Transverse colon (tissue), 4 donors: ENCODE measurements at regions not wholly inside any gene's neighbourhood (a gene's known extent, or its start where the extent isn't known, plus 50 kb on each side); places are given as distances from the start of the nearest gene placed in this dataset.

ENCODE experiments used
- DNase-seq: peaks from one replicate; pipeline ENCODE4 v3.0.0-alpha.2; 2019
- H3K27ac ChIP-seq, 4 donors: fragments of 200-600 bp; sonication (generic); 2 replicates each; pipeline ENCODE4 v1.5.1; 2016 to 2018; ENCODE audit warnings: inconsistent platforms in 4 of 4
- H3K27me3 ChIP-seq: fragments of 200-600 bp; sonication (generic); 2 replicates; pipeline ENCODE4 v1.5.1; 2017; ENCODE audit warnings: inconsistent platforms
- H3K36me3 ChIP-seq, 4 donors: fragments of 200-600 bp; sonication (generic); 2 replicates each; pipeline ENCODE4 v1.5.1; 2017 to 2019; ENCODE audit warnings: inconsistent platforms in 4 of 4
- H3K4me1 ChIP-seq, 4 donors: fragments of 200-600 bp; sonication (generic); 2 replicates each; pipeline ENCODE4 v1.5.1; 2017 to 2020; ENCODE audit warnings: inconsistent platforms in 4 of 4
- H3K4me3 ChIP-seq, 4 donors: fragments of 200-600 bp; sonication (generic); 1 replicate in 1 of 4; 2 replicates in 3 of 4; pipeline versions ENCODE4 v1.5.1 to v1.6.1; 2017 to 2019; ENCODE audit warnings: inconsistent platforms in 4 of 4
- H3K9me3 ChIP-seq, 2 donors: fragments of 200-600 bp; sonication (generic); 2 replicates each; pipeline ENCODE4 v1.5.1; 2017 to 2019; ENCODE audit warnings: inconsistent platforms in 2 of 2
- CTCF ChIP-seq, 5 experiments: fragments of 200-600 bp in 3 of 5; fragments of 450-650 bp in 2 of 5; sonication (generic) in 3 of 5; IDR thresholded peaks; 1 replicate in 2 of 5; 2 replicates in 3 of 5; pipeline ENCODE4 v1.5.1; 2016 to 2017; ENCODE audit warnings: antibody characterized with exemption in 5 of 5, inconsistent platforms in 3 of 5, mild to moderate bottlenecking in 2 of 5, moderate library complexity in 1 of 5
- EP300 ChIP-seq: sonication (generic); formaldehyde crosslinking; IDR thresholded peaks from one replicate; pipeline ENCODE4 v1.6.1; 2017; ENCODE audit warnings: antibody characterized with exemption, low read depth
- POLR2A ChIP-seq: fragments of 450-650 bp; IDR thresholded peaks from one replicate; pipeline ENCODE4 v1.6.1; 2016; ENCODE audit warnings: antibody characterized with exemption, mild to moderate bottlenecking, moderate library complexity
- POLR2AphosphoS5 ChIP-seq, 3 donors: sonication (generic); formaldehyde crosslinking; IDR thresholded peaks; one replicate each; pipeline ENCODE4 v1.6.1; 2016; ENCODE audit warnings: antibody characterized with exemption in 3 of 3
- WGBS, 2 donors: methylation state at CpG; one replicate each; pipeline ENCODE4 v1.1.5; 2018; ENCODE audit warnings: low coverage in 1 of 2; 5-methylcytosine and 5-hydroxymethylcytosine counted together
- in situ Hi-C, 4 donors: fragments of 200-750 bp; cut with MboI; loops; one replicate each; pipeline versions ENCODE4 v1.15.0 to v1.15.1; 2017; ENCODE audit warnings: low sequenced_read_pairs in 3 of 4, low pct_ligation_motif_present in 1 of 4, low pct_unique_long_range_greater_than_20kb in 1 of 4
- intact Hi-C: fragments of 100-400 bp; cut with DNase I; formaldehyde crosslinking; loops from one replicate; pipeline ENCODE4 v1.15.1; 2023; ENCODE audit warnings: low total_unique reads

- Histone ChIP-seq H3K36me3 (no peaks in the 10 kb centered on the region), H3K4me1 (no peaks in the 10 kb centered on the region), H3K9me3 (no peaks in the 10 kb centered on the region), H3K4me3 (no peak overlapping the region), H3K27ac (no peak overlapping the region), H3K27me3 (no peaks in the 10 kb centered on the region)
- intact Hi-C loops: no loop called here
- WGBS, 2 donors: 40 to 87% methylated on average over 1 of the region's 1 CpG
- in situ Hi-C loops: no loop called here
- DNase-seq: no peak
- TF ChIP-seq EP300: no peak
- no peak for TF ChIP-seq POLR2AphosphoS5 (IDR thresholded peaks at IDR 0.05)
Measured at GRCh38 chr2:6564326-6564725, 301.4 kb downstream of the CMPK2 start.

DNA sequence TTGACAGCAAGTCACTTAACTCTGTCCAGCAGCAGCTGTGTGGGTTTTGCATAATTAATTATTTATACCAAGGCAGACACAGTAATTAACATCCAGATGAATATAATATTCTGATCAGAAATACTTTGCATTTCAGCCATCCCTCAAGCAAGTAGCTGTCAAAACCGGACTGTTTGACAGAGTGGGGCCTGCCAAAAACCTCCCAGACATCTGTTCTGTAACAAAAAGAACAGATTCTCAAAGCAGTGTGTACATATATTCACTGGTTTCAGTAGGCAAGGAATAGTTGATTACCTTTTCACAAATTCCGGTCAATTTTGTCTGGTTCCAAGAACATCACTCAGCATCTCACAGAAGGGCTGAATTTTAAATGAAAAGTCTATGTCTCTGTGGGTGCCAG is 291.6 kb downstream of the CMPK2 start:
- no peaks in the 10 kb centered on the region for H3K4me1 ChIP-seq
- in situ Hi-C loops (no loop called here), intact Hi-C loops (no loop called here)
- 57 to 71% methylated on average over 2 of the region's 2 CpGs for WGBS, 2 donors
- H3K27me3 ChIP-seq: no peaks in the 10 kb centered on the region
- TF ChIP-seq EP300 (no peak), POLR2AphosphoS5 (IDR thresholded peaks at IDR 0.05) (no peak), POLR2A (no peak), CTCF (IDR thresholded peaks at IDR 0.05) (no peak)
- H3K9me3 ChIP-seq: no peaks in the 10 kb centered on the region
- no peaks in the 10 kb centered on the region for H3K36me3 ChIP-seq
- no peak overlapping the region for H3K4me3 ChIP-seq
- no peak overlapping the region for H3K27ac ChIP-seq
- no peak for DNase-seq

DNA sequence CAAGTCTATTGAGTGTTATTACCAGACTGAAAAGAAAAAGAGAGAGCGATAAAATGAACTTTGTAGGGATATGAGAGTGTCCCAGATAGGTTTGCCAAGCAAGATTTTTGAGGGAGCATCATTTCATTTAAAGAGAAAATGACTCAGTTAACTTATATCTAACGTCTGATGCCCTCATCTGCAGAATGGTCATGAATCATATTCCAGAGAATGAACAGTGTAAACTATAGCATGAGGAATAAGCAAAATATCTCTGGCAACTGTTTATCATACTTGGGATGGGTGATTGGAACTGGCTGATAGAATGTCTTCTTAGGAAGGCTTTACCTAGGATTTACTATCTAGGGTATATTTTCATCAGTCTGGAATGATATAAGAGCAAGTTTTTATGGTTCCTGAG is 289.4 kb downstream of the CMPK2 start:
- TF ChIP-seq CTCF (IDR thresholded peaks at IDR 0.05): no peak
- no peak for TF ChIP-seq EP300
- TF ChIP-seq POLR2AphosphoS5 (IDR thresholded peaks at IDR 0.05): no peak
- no peak for TF ChIP-seq POLR2A
- Histone ChIP-seq H3K36me3 (no peaks in the 10 kb centered on the region), H3K27me3 (no peaks in the 10 kb centered on the region), H3K9me3 (no peaks in the 10 kb centered on the region), H3K4me3 (no peak overlapping the region), H3K4me1 (no peaks in the 10 kb centered on the region), H3K27ac (no peak overlapping the region)
- in situ Hi-C loops: no loop called here
- no peak for DNase-seq
- 50 to 64% methylated on average over 2 of the region's 2 CpGs for WGBS, 2 donors
- intact Hi-C loops: no loop called here

- Histone ChIP-seq H3K36me3 (no peaks in the 10 kb centered on the region), H3K9me3 (no peaks in the 10 kb centered on the region), H3K27ac (no peak overlapping the region), H3K27me3 (no peaks in the 10 kb centered on the region), H3K4me3 (no peak overlapping the region), H3K4me1 (no peaks in the 10 kb centered on the region)
- no peak for DNase-seq
- 75 to 76% methylated on average over 3 of the region's 3 CpGs for WGBS, 2 donors
- in situ Hi-C loops: no loop called here
- intact Hi-C loops: no loop called here
- TF ChIP-seq CTCF (IDR thresholded peaks at IDR 0.05) (no peak), EP300 (no peak), POLR2A (no peak), POLR2AphosphoS5 (IDR thresholded peaks at IDR 0.05) (no peak)
Measured at GRCh38 chr2:6577960-6578359, 287.7 kb downstream of the CMPK2 start.

DNA sequence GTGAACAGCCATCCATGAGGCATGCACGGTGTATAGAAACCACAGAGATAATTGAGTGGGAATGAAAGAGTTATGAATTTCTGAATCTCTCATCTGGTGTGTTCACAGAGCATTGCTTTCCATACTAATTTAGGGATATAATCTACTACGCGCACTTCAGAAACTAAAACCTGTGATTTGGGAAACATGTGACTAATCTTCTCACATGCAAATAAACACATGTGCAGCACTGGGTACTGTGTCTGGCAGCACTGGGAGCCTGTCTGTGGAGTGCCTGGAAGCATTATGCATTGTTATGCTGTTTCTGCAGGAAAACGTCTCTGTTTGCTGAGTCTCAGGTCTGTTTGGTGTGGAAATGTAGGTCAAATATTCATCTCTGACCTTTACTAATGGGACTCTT is 287.3 kb downstream of the CMPK2 start:
- Histone ChIP-seq H3K4me3 (no peak overlapping the region), H3K27me3 (no peaks in the 10 kb centered on the region), H3K4me1 (no peaks in the 10 kb centered on the region), H3K9me3 (no peaks in the 10 kb centered on the region), H3K36me3 (no peaks in the 10 kb centered on the region), H3K27ac (no peak overlapping the region)
- intact Hi-C loops (no loop called here), in situ Hi-C loops (no loop called here)
- DNase-seq: no peak
- TF ChIP-seq EP300 (no peak), POLR2AphosphoS5 (IDR thresholded peaks at IDR 0.05) (no peak), CTCF (IDR thresholded peaks at IDR 0.05) (no peak), POLR2A (no peak)
- WGBS, 2 donors: 64 to 68% methylated on average over 4 of the region's 4 CpGs
